OCI-LY7 (cell line): ENCODE measurements at regions not wholly inside any gene's neighbourhood (a gene's known extent, or its start where the extent isn't known, plus 50 kb on each side); places are given as distances from the start of the nearest gene placed in this dataset.

ENCODE experiments used
- BruUV-seq: library from RNA; stranded (reverse); fragments of 400-500 nt; replicated peaks from 2 replicates; lab custom pipeline; 2021; lab: Mats Ljungman, UMichigan
- CTCF ChIA-PET: fragments of 300-600 bp; sonication (Branson Sonifier 250); formaldehyde crosslinking; loops from one replicate; lab custom pipeline; 2022; ENCODE audit warnings: antibody characterized with exemption; ENCODE audit not compliant: unreplicated experiment; lab: Charles Lee
- POLR2A ChIA-PET: fragments of 300-600 bp; sonication (Branson Sonifier 250); formaldehyde crosslinking; loops from one replicate; lab custom pipeline; 2022; ENCODE audit warnings: antibody characterized with exemption; lab: Charles Lee
- DNase-seq: peaks from one replicate; pipeline ENCODE4 v3.0.0-alpha.2; 2015; ENCODE audit warnings: low spot score
- H2AFZ ChIP-seq: fragments of 200-600 bp; sonication (generic), shearing (Covaris generic); 2 replicates; pipeline ENCODE4 v1.6.1; 2014; ENCODE audit warnings: mild to moderate bottlenecking, antibody characterized with exemption, low read length, moderate library complexity
- H3K27ac ChIP-seq: fragments of 200-600 bp; sonication (generic); 2 replicates; pipeline ENCODE4 v1.5.1; 2014; ENCODE audit warnings: mixed run types, low read depth, mild to moderate bottlenecking, moderate library complexity, low read length, inconsistent platforms; ENCODE audit not compliant: poor library complexity, severe bottlenecking
- H3K36me3 ChIP-seq: fragments of 200-600 bp; sonication (generic); 2 replicates; pipeline ENCODE4 v1.6.1; 2014; ENCODE audit warnings: mild to moderate bottlenecking, antibody characterized with exemption, low read length, moderate library complexity, mixed read lengths; ENCODE audit not compliant: insufficient read depth
- H3K4me1 ChIP-seq: fragments of 200-600 bp; sonication (generic); 2 replicates; pipeline ENCODE4 v1.5.1; 2014; ENCODE audit warnings: mild to moderate bottlenecking, low read length; ENCODE audit not compliant: insufficient read depth, poor library complexity, severe bottlenecking
- H3K4me2 ChIP-seq: fragments of 200-600 bp; sonication (generic); 2 replicates; pipeline ENCODE4 v1.6.1; 2014; ENCODE audit warnings: mild to moderate bottlenecking, low read length
- H3K4me3 ChIP-seq: fragments of 200-600 bp; sonication (generic); 2 replicates; pipeline ENCODE4 v1.5.1; 2014; ENCODE audit warnings: mild to moderate bottlenecking, low read depth, low read length; ENCODE audit not compliant: poor library complexity, severe bottlenecking
- H3K79me2 ChIP-seq: fragments of 200-600 bp; sonication (generic); 2 replicates; pipeline ENCODE4 v1.6.1; 2016; ENCODE audit warnings: low read depth, mild to moderate bottlenecking, low read length, moderate library complexity, mixed read lengths; ENCODE audit not compliant: insufficient read depth
- H3K9me2 ChIP-seq: fragments of 200-600 bp; sonication (generic); 2 replicates; pipeline ENCODE4 v1.6.1; 2016; ENCODE audit warnings: mild to moderate bottlenecking, low read length, mixed read lengths; ENCODE audit not compliant: insufficient read depth
- H3K9me3 ChIP-seq: fragments of 200-600 bp; sonication (generic); 2 replicates; pipeline ENCODE4 v1.6.1; 2014; ENCODE audit warnings: mild to moderate bottlenecking, mixed run types, low read length, mixed read lengths
- H4K20me1 ChIP-seq: fragments of 200-600 bp; sonication (generic); 2 replicates; pipeline ENCODE4 v1.6.1; 2014; ENCODE audit warnings: mild to moderate bottlenecking, antibody characterized with exemption, low read length, moderate library complexity, mixed read lengths; ENCODE audit not compliant: insufficient read depth
- CTCF ChIP-seq: fragments of 200-600 bp; sonication (generic); conservative IDR thresholded peaks from 2 replicates; pipeline ENCODE4 v1.5.1; 2014; ENCODE audit warnings: mild to moderate bottlenecking, antibody characterized with exemption, low read length, moderate library complexity, mixed read lengths
- EZH2phosphoT487 ChIP-seq: fragments of 200-600 bp; sonication (generic); IDR thresholded peaks from 2 replicates; pipeline ENCODE4 v1.6.1; 2018; ENCODE audit warnings: low read depth, borderline replicate concordance, mild to moderate bottlenecking, mixed run types, antibody characterized with exemption, low read length, moderate library complexity, mixed read lengths
- intact Hi-C: fragments of 100-400 bp; cut with micrococcal nuclease; formaldehyde crosslinking; loops from one replicate; pipeline ENCODE4 v1.10.0; 2022; ENCODE audit not compliant: unreplicated experiment

- POLR2A ChIA-PET = no interaction called here
Observed at GRCh38 chr3:184465883-184466412, 86.1 kb downstream of the CHRD start.

GRCh38 chr3:184466413-184466960 is 86.6 kb downstream of the CHRD start:
- no peak overlapping the region for H2AFZ ChIP-seq
- H3K4me2 ChIP-seq = no peak overlapping the region
- BruUV-seq = no TSS peak
- H3K4me3 ChIP-seq = no peak overlapping the region
- no peak overlapping the region for H3K27ac ChIP-seq
- H3K4me1 ChIP-seq = no peaks in the 10 kb centered on the region
- no peaks in the 10 kb centered on the region for H3K9me2 ChIP-seq
- H3K9me3 ChIP-seq = no peaks in the 10 kb centered on the region
- H3K36me3 ChIP-seq = no peaks in the 10 kb centered on the region
- no peaks in the 10 kb centered on the region for H4K20me1 ChIP-seq
- CTCF ChIA-PET = interaction anchor here (0.6 to 1.3 kb wide), 3 partner anchors 9 to 1615 kb away, joined by 3 to 4 read pairs (median 4); no protein-coding TSS in a partner anchor
- POLR2A ChIA-PET = interaction anchor here (0.7 kb wide), 1 partner anchor 135 kb away, joined by 4 read pairs; no protein-coding TSS in a partner anchor
- DNase-seq = no peak
- TF ChIP-seq EZH2phosphoT487 (no peak), CTCF (no peak)
- intact Hi-C loops = no loop called here
- H3K79me2 ChIP-seq = no peaks in the 10 kb centered on the region

More at GRCh38 chr3:184465883-184466412, 86.1 kb downstream of the CHRD start:
- Histone ChIP-seq H3K4me2 (no peak overlapping the region), H3K4me1 (no peaks in the 10 kb centered on the region), H3K27ac (no peak overlapping the region), H3K79me2 (no peaks in the 10 kb centered on the region), H3K36me3 (no peaks in the 10 kb centered on the region), H3K4me3 (no peak overlapping the region), H3K9me3 (no peaks in the 10 kb centered on the region), H3K9me2 (no peaks in the 10 kb centered on the region), H4K20me1 (no peaks in the 10 kb centered on the region), H2AFZ (no peak overlapping the region)
- TF ChIP-seq EZH2phosphoT487 (no peak), CTCF (no peak)
- CTCF ChIA-PET = interaction anchor here (0.6 to 1.3 kb wide), 3 partner anchors 9 to 1616 kb away, joined by 3 to 4 read pairs (median 4); no protein-coding TSS in a partner anchor
- intact Hi-C loops = no loop called here
- DNase-seq = no peak
- BruUV-seq = no TSS peak

GRCh38 chr3:184467171-184467570 is 87.3 kb downstream of the CHRD start:
- no peak overlapping the region for H3K4me2 ChIP-seq
- no peak overlapping the region for H2AFZ ChIP-seq
- no peaks in the 10 kb centered on the region for H3K36me3 ChIP-seq
- no peaks in the 10 kb centered on the region for H3K9me2 ChIP-seq
- BruUV-seq = no TSS peak
- intact Hi-C loops = no loop called here
- H3K4me3 ChIP-seq = no peak overlapping the region
- H3K4me1 ChIP-seq = no peaks in the 10 kb centered on the region
- no peaks in the 10 kb centered on the region for H3K79me2 ChIP-seq
- ChIA-PET POLR2A (interaction anchor here (0.7 kb wide), 1 partner anchor 136 kb away, joined by 4 read pairs; no protein-coding TSS in a partner anchor), CTCF (interaction anchor here (1.3 kb wide), 1 partner anchor 8 kb away, joined by 4 read pairs; no protein-coding TSS in a partner anchor)
- no peak overlapping the region for H3K27ac ChIP-seq
- no peak for DNase-seq
- no peak for TF ChIP-seq EZH2phosphoT487
- no peak for TF ChIP-seq CTCF
- no peaks in the 10 kb centered on the region for H3K9me3 ChIP-seq
- no peaks in the 10 kb centered on the region for H4K20me1 ChIP-seq
